Smooth muscle cell (in vitro differentiated cells): ENCODE measurements at regions not wholly inside any gene's neighbourhood (a gene's known extent, or its start where the extent isn't known, plus 50 kb on each side); places are given as distances from the start of the nearest gene placed in this dataset.

ENCODE experiments used
- DNase-seq: peaks from one replicate; lab custom pipeline; 2025; ENCODE audit not compliant: unreplicated experiment; lab: John Stamatoyannopoulos, UW
- H2AFZ ChIP-seq: fragments of 200-600 bp; sonication (generic); 2 replicates; pipeline ENCODE4 v1.6.0; 2016; ENCODE audit warnings: antibody characterized with exemption, low read depth, mild to moderate bottlenecking
- H3F3A ChIP-seq: fragments of 200-600 bp; sonication (generic); 2 replicates; pipeline ENCODE4 v1.6.0; 2017; ENCODE audit warnings: antibody characterized with exemption, low read depth
- H3K27ac ChIP-seq: fragments of 200-600 bp; sonication (generic); 2 replicates; pipeline ENCODE4 v1.5.1; 2016; ENCODE audit warnings: low read depth, mild to moderate bottlenecking
- H3K27me3 ChIP-seq: fragments of 200-600 bp; sonication (generic); 2 replicates; pipeline ENCODE4 v1.6.1; 2016; ENCODE audit warnings: low read depth, mild to moderate bottlenecking
- H3K36me3 ChIP-seq: fragments of 200-600 bp; sonication (generic); 2 replicates; pipeline ENCODE4 v1.5.1; 2016; ENCODE audit warnings: low read depth
- H3K4me1 ChIP-seq: fragments of 200-600 bp; sonication (generic); 2 replicates; pipeline ENCODE4 v1.5.1; 2016; ENCODE audit warnings: low read depth
- H3K4me2 ChIP-seq: fragments of 200-600 bp; sonication (generic); 2 replicates; pipeline ENCODE4 v1.6.0; 2016; ENCODE audit warnings: mild to moderate bottlenecking
- H3K4me3 ChIP-seq: fragments of 200-600 bp; sonication (generic); 2 replicates; pipeline ENCODE4 v1.5.1; 2016; ENCODE audit warnings: mild to moderate bottlenecking
- H3K79me2 ChIP-seq: fragments of 200-600 bp; sonication (generic); 2 replicates; pipeline ENCODE4 v1.6.0; 2016; ENCODE audit warnings: low read depth, mild to moderate bottlenecking
- H3K9ac ChIP-seq: fragments of 200-600 bp; sonication (generic); 2 replicates; pipeline ENCODE4 v1.6.0; 2016; ENCODE audit warnings: low read depth
- H3K9me3 ChIP-seq: fragments of 200-600 bp; sonication (generic); replicated peaks from 2 replicates; pipeline ENCODE4 v1.5.1; 2016; ENCODE audit warnings: low read depth
- H4K20me1 ChIP-seq: fragments of 200-600 bp; sonication (generic); 2 replicates; pipeline ENCODE4 v1.6.0; 2016; ENCODE audit warnings: low read depth
- CTCF ChIP-seq: fragments of 200-600 bp; sonication (generic); IDR thresholded peaks from 2 replicates; pipeline ENCODE4 v1.5.1; 2017; ENCODE audit warnings: borderline replicate concordance, mild to moderate bottlenecking, antibody characterized with exemption; ENCODE audit not compliant: insufficient read depth, poor library complexity, severe bottlenecking
- WGBS: methylation state at CpG from one replicate; pipeline ENCODE4 v1.1.7; 2016; ENCODE audit warnings: low lambda C conversion rate; 5-methylcytosine and 5-hydroxymethylcytosine counted together

- Histone ChIP-seq H3F3A (no peaks in the 10 kb centered on the region), H2AFZ (peak overlapping the region; percentile 29), H3K27ac (no peak overlapping the region), H3K9ac (no peak overlapping the region), H3K4me3 (no peak overlapping the region), H3K36me3 (no peaks in the 10 kb centered on the region), H3K9me3 (no peaks in the 10 kb centered on the region), H3K27me3 (no peaks in the 10 kb centered on the region), H4K20me1 (no peaks in the 10 kb centered on the region), H3K4me1 (peaks cover 17% of the 10 kb centered on the region), H3K4me2 (no peak overlapping the region), H3K79me2 (no peaks in the 10 kb centered on the region)
- WGBS = 15% methylated on average over 5 of the region's 5 CpGs
- no peak for TF ChIP-seq CTCF
- no peak for DNase-seq
Observed at GRCh38 chr15:36271048-36271447, 308.4 kb upstream of the CDIN1 start.

DNA sequence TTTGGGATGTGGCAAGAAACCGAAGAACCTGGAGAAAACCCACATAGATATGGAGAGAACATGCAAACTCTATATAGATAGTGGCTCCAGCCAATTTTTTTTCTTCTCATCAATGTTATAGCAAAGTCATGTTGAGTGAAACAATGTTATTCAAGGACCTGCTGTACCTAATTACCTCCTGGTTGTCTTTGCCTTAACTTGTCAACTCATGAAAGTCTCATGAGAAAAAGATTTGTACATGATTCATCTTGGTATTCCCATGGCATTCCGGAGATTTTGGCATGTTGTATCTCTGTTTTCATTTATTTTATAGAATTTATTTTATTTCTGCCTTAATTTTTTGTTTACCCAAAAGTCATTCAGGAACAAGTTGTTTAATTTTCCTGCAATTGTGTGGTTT, 303.8 kb upstream of the CDIN1 start:
- no peak for TF ChIP-seq CTCF
- Histone ChIP-seq H3K4me3 (no peak overlapping the region), H3K36me3 (no peaks in the 10 kb centered on the region), H2AFZ (no peak overlapping the region), H3K27ac (no peak overlapping the region), H4K20me1 (no peaks in the 10 kb centered on the region), H3K9me3 (peaks cover 7% of the 10 kb centered on the region), H3K27me3 (no peaks in the 10 kb centered on the region), H3K79me2 (no peaks in the 10 kb centered on the region), H3K4me1 (peaks cover 7% of the 10 kb centered on the region), H3F3A (no peaks in the 10 kb centered on the region), H3K9ac (no peak overlapping the region), H3K4me2 (no peak overlapping the region)
- WGBS = 89% methylated on average over 2 of the region's 2 CpGs
- DNase-seq = no peak

DNA sequence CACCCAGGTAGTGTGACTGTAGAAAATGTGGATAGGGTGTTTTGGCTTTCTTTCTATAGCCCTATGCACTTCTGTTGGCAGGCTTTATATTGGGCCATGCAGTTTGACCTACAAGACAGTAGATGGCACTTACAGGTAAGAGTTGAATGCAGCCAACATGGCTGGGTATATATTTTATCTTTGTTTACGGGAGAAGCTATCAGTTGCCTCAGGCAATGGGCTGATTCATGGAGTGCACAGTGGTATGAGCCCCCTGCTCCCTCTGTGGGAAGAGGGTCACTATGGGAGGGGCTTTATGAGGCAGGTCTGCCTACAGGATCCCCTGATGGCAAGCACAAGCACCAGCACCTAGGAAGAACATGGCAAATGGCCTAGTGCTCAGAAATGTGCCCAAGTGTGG, 301.2 kb upstream of the CDIN1 start:
- Histone ChIP-seq H3F3A (no peaks in the 10 kb centered on the region), H3K79me2 (no peaks in the 10 kb centered on the region), H3K9ac (no peak overlapping the region), H2AFZ (no peak overlapping the region), H3K36me3 (no peaks in the 10 kb centered on the region), H3K4me3 (no peak overlapping the region), H3K27ac (no peak overlapping the region), H3K4me2 (no peak overlapping the region), H3K9me3 (peaks cover 7% of the 10 kb centered on the region), H3K27me3 (no peaks in the 10 kb centered on the region), H3K4me1 (no peaks in the 10 kb centered on the region), H4K20me1 (no peaks in the 10 kb centered on the region)
- TF ChIP-seq CTCF = no peak
- WGBS = 30% methylated on average over 1 of the region's 1 CpG
- DNase-seq = no peak

- no peaks in the 10 kb centered on the region for H3K27me3 ChIP-seq
- H3F3A ChIP-seq = no peaks in the 10 kb centered on the region
- H3K9ac ChIP-seq = no peak overlapping the region
- H4K20me1 ChIP-seq = no peaks in the 10 kb centered on the region
- no peak overlapping the region for H3K27ac ChIP-seq
- no peak overlapping the region for H3K4me2 ChIP-seq
- no peak for TF ChIP-seq CTCF
- H3K4me3 ChIP-seq = no peak overlapping the region
- H2AFZ ChIP-seq = no peak overlapping the region
- WGBS = 38% methylated on average over 1 of the region's 1 CpG
- H3K4me1 ChIP-seq = no peaks in the 10 kb centered on the region
- no peak for DNase-seq
- no peaks in the 10 kb centered on the region for H3K36me3 ChIP-seq
- H3K79me2 ChIP-seq = no peaks in the 10 kb centered on the region
- H3K9me3 ChIP-seq = peaks cover 3% of the 10 kb centered on the region
Observed at GRCh38 chr15:36282821-36283220, 296.6 kb upstream of the CDIN1 start.
